GM18873 (cell line): ENCODE measurements at regions not wholly inside any gene's neighbourhood (a gene's known extent, or its start where the extent isn't known, plus 50 kb on each side); places are given as distances from the start of the nearest gene placed in this dataset.

Source experiments
- ATAC-seq: cut with Tn5 transposase; IDR thresholded peaks from one replicate; pipeline ENCODE4 v1.9.1; 2021; ENCODE audit warnings: mild to moderate bottlenecking, moderate library complexity, moderate number of reproducible peaks; ENCODE audit not compliant: unreplicated experiment, low FRiP score

DNA sequence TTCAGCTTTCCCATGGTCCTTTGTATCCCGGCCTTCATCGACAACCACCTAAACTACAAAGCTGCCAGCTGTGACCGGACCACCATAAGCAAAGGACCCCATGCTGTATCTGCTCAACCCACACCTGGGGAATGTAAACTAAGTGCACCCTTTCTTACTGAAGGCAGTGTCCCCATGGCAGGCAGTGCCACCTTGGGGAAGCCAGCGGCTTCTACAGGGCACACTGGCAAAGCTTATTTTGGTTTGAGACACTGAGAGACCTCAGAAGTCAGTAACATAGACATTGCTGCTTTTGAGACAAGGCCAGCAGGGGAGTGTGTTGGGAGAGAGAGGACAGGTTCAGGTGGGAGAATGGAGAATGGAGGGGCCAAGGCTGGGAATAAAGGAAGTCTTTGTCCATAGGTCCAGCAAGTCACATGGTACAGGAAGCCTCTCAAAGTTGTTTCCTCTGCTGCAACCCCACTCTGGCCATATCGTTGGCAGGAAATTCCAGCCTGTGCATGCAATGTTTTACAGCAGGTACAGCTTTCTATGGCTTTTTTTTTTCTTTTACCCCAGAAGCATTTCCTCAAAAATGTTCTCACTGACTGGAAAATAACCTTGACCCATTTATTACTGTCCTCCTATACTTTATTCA lies 85.9 kb upstream of the NPVF start:
- ATAC-seq = no peak

DNA sequence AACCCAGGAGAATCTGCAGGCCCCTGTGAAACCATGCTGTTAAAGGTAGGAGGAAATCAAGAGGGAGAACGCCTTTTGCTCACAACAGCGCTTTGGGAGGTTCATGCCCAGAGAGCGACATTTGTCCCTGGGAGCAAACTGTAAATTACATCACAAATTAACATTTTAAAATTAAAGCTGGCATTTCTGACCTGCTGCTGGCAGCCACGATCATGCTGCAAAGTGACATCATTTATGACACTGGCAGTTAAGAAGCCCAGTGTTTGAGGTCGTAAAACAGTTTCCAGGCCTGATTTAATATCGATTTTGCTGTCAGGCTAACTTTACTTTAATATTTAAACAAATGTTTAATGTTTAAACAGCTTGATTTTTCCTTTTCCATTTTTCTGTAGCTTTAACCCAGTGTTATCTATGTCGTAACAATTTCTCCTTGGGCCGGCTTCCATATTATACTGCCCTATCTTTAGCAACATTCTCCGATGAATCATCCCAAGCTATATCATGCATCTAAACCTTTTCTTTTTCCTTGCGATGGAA lies 86.5 kb upstream of the NPVF start:
- ATAC-seq = no peak

DNA sequence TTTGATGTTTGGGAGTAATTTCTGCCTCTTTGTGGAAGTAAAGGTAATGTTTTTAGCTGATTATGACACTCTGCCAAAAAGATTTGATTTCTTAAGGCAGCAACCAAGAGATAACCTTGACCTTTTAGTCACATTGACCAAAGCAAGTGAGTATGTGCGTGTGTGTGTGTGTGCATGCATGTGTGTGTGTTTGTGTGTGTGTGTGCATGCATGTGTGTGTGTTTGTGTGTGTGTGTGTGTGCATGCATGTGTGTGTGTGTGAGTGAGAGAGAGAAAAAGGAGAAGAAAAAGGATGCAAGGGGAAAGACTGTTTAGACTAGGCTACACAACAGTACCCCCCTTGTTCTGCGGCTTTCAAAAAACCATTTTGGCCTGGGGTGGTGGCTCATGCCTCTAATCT lies 88.1 kb upstream of the NPVF start:
- ATAC-seq = no peak

- ATAC-seq = no peak
Measured at GRCh38 chr7:25318047-25318446, 89.8 kb upstream of the NPVF start.

DNA sequence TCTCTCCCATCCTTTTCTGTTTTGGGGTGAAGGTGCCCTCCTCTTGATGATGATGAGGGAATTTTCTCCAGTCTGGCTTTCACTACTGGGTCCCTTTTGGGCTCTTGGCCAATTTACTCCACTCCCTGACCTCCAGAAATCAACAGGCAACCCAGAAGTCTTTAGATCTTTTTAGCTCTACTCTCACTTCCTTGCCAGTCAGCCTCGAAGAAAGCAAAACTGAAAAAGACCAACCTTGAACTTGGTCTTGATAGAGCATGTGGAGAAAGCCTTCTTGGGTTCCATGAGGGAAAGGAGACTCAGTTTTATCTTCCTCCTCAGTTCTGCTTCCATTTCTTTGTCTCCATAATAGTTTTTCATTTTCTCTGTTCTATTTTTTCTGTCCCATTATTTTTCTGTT lies 91.4 kb upstream of the NPVF start:
- no peak for ATAC-seq

GRCh38 chr7:25320791-25321190 lies 92.5 kb upstream of the NPVF start:
- ATAC-seq = no peak

DNA sequence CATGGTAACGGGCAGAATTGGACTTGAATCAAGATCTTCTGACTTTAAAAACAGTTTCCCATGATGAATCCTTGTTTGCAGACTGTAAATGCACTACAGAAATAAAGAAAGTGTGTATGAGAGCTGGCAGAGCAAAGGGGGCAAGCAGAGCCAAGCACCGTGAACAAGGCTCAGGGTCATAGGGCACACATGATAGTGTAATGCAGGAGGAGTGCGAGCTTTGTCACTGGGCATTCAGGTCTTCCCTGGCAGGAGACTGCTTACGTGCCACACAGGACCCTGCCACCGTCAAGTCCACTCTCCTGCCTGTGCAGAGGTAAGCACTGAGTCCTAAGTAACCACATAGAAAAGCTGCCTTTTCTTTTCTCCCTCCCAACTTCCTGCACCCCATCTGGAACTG lies 93.1 kb upstream of the NPVF start:
- no peak for ATAC-seq

DNA sequence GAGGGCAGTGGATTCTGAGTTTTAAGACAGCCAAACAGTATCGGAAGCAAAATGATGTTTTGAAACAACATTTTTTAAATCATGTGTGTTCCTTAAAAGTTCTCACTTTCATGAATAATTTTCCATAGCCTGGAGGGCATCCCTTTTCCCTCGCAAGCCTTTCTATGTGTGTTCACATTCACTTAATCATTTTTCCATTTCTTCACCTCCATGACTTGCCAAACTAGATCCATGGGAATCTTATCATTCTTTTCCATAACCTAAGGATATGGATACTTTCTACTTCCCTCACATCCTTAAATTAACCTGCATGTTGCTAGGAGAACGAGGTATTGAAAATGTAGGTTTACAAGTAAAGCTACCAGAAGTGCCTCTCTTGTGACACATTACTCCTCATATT lies 94.2 kb upstream of the NPVF start:
- ATAC-seq = no peak

DNA sequence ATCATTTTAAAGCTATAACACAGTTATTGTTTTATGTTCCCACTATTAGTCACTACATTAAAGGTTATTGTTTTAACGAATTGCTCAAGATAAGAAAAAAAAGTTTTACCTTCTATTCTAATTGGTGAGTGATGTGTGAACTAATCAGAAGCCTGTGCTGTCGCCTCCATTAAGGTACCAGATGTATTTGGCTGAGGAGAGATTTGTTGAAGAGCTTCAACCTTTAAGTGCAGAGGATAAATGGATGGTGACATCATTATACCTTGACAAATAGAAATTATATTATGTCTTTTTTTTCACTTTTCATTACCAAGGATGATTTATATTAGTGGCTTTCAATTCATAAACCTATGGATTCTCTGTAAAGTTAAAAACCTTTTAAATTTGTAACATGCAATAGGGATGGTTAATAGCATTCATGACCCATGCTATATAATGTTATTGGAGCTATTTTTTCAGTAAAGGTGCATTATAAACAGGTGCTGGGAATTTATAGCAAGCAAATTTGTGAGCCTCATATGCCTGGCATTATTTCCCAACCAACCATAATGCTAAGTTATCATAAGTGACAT lies 97.0 kb upstream of the NPVF start:
- no peak for ATAC-seq

- ATAC-seq = no peak
Measured at GRCh38 chr7:25326501-25327156, 98.3 kb upstream of the NPVF start.

DNA sequence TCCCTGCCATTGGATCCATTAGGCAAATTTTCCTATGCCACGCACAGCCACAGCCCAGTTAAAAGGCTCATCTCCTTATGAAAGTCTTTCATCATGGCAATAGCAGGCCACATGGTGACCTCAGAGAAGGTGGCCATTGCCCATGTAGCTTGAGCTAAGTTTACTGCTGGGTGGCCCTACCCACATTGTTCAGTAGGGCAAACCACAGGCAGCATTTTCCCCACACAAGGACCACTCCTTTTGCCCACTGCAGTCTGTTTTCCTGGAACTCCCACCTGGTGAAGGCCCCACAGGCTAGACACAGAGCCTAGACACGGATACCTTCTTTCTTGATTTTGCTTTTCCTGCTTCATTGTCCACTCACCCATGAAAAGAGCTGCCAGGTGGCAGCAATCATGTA lies 101.5 kb upstream of the NPVF start:
- no peak for ATAC-seq

DNA sequence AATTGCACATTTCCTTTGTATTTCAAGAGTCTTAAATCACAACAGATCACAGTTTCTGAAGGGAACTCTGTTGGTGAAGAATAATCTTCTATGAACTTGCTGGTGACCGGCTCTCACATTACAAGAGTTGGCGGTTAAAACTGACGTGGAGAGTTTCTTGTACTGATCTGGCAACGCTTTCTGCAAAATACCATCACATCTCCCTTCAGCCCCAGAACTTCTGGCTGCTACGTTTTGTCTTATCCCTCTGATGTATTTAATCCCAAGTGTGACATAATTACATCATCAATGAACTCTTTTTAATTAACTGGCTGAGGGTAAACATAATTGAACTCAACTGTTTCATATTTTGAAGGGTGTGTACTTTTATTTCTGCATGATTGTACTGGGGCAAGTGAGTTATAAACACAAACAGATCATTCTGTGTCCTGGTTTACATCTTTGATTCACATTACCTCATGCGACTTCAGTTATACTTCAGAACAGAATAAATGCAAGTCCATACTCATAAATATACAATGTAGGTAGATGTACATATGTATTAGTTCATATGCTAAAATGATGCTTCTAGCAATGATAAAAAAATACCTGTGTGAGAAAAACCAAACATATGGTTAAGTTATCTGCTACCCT lies 105.1 kb upstream of the NPVF start:
- no peak for ATAC-seq

DNA sequence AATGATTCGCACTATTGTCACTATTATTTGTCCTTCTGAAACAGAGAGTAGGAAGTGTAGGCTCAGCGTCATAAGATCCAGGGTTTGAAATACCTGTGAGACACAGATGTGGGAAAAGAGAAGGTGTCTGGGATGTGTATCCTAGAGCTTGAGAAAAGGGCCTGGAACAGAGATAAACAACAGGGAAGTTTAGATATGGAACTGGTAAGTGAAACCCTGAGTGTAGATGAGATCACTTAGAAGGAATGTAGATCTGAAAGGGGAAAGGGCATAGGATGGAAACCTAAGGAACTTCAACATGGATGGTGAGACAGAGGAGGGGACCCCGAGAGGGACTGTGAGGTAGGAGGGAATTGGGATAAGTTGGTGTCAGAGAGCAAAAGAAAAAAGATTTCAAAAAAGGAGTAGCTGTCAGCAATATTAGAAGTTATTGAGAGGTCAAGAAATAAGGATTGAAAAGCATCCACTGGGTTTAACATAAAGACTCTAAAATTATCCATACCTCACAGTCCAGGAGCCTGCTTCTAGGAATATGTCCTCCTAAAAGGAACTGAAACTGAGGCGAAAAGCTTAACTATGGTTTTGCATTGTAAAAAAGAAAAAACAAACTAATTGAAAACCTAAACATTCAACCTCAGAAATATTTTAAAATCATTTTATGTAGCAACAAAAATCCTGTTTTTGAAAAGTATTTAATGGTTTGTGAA lies 119.2 kb upstream of the NPVF start:
- ATAC-seq = no peak

DNA sequence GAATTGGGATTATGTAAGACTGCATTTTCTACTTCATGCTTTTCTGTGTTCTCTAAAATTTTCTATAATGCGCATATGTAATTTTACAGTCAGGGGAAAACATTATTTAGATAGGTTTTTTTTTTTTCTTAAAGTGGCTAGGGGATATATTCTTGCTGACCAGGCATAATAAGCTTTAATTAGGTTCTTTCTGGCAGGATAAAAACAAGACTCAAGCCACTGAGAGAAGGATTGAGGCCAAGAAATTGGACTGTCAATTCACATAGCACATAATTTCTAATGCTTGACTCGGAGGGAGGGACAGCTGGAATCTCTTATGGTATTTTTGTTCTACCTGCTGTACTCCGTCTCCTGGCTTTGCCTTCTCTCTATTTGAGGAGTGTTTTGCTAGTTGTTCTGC lies 119.8 kb upstream of the NPVF start:
- ATAC-seq = no peak

GRCh38 chr7:25349283-25350017 lies 121.2 kb upstream of the NPVF start:
- ATAC-seq = no peak

GRCh38 chr7:25350041-25350440 lies 121.8 kb upstream of the NPVF start:
- ATAC-seq = no peak

- no peak for ATAC-seq
Measured at GRCh38 chr7:25351761-25352160, 123.5 kb upstream of the NPVF start.

DNA sequence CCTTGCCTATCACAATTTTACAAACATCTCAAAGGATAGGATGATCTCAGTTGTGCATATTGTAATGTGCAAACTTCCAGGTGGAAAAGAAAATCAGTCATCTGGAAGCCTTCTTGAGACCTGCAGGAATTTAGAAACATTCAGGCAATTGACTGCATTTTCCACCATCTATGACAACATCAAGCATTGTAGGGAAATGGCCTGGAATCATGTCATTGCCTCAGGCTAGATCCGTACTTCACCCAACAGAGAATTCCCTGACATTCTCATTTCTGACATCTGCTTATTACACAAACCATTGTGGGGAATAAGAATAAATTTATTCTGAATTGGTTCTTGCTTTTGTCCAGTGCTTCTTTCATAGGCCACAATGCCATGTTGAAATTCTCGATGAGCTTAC lies 124.9 kb upstream of the NPVF start:
- ATAC-seq = no peak

- no peak for ATAC-seq
Measured at GRCh38 chr7:25353732-25354131, 125.4 kb upstream of the NPVF start.

DNA sequence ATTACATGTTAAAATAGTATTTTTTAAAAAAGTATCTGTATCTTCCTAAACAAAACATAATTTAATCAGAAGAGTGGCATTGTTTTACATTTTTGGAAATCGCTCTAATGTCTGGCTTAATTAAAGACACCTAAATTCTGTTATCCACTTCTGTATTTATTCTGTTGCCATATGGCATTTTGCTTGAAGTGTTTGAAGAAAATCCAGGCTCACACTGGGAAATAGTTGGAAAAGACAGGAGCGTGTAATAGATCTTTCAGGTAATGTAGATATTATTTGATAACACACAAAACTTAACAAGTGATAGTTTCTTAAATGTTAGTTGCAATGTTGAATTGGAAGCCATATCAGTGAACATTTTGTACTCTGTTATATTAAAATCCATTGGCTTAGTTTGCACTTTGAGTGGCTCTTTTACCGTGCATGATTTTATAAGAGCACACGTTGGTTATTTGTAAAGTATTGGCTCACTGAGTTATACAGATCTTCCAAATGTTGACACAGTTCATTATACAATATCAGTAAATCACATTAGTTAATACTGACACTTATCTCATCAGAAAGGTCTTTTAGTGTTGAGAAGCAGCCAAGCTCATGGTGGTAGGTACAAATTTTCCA lies 128.4 kb upstream of the NPVF start:
- ATAC-seq = no peak
